Common myeloid progenitor, CD34-positive (primary cell): ENCODE measurements at regions not wholly inside any gene's neighbourhood (a gene's known extent, or its start where the extent isn't known, plus 50 kb on each side); places are given as distances from the start of the nearest gene placed in this dataset.

Experiments
- CTCF ChIA-PET: fragments of 350-600 bp; sonication (Branson Sonifier 250); formaldehyde crosslinking; loops from one replicate; lab custom pipeline; 2021; ENCODE audit warnings: antibody characterized with exemption; lab: Charles Lee
- POLR2A ChIA-PET: fragments of 350-600 bp; sonication (Branson Sonifier 250); formaldehyde crosslinking; loops from one replicate; lab custom pipeline; 2021; ENCODE audit warnings: antibody characterized with exemption; lab: Charles Lee
- DNase-seq, 3 donors: peaks; one replicate each; pipeline versions ENCODE4 v3.0.0 to v3.0.0-alpha.2; 2013
- H3K27ac ChIP-seq, 2 experiments: 1 replicate in 1 of 2; 2 replicates in 1 of 2; pipeline ENCODE4 v1.7.0; 2013; ENCODE audit warnings: inconsistent platforms in 2 of 2, low read length in 2 of 2, mild to moderate bottlenecking in 2 of 2, low read depth in 1 of 2, moderate library complexity in 1 of 2; ENCODE audit not compliant: severe bottlenecking in 2 of 2, insufficient read depth in 1 of 2, poor library complexity in 1 of 2
- H3K27me3 ChIP-seq, 5 experiments: replicated peaks in 2 of 5; 1 replicate in 3 of 5; 2 replicates in 2 of 5; pipeline versions ENCODE4 v1.6.1 to v1.7.0; 2013; ENCODE audit warnings: low read length in 4 of 5, mild to moderate bottlenecking in 2 of 5, moderate library complexity in 2 of 5, inconsistent platforms in 1 of 5; ENCODE audit not compliant: insufficient read depth in 5 of 5, control insufficient read depth in 4 of 5
- H3K36me3 ChIP-seq, 4 experiments: 1 replicate in 2 of 4; 2 replicates in 2 of 4; pipeline versions ENCODE4 v1.6.1 to v1.7.0; 2013; ENCODE audit warnings: low read length in 3 of 4, control low read depth in 1 of 4, mild to moderate bottlenecking in 1 of 4; ENCODE audit not compliant: control insufficient read depth in 4 of 4, insufficient read depth in 4 of 4
- H3K4me1 ChIP-seq, 4 experiments: 1 replicate in 3 of 4; 2 replicates in 1 of 4; pipeline versions ENCODE4 v1.6.1 to v1.7.1; 2013; ENCODE audit warnings: low read length in 3 of 4, mild to moderate bottlenecking in 3 of 4, control low read depth in 1 of 4, inconsistent platforms in 1 of 4, moderate library complexity in 1 of 4; ENCODE audit not compliant: control insufficient read depth in 4 of 4, insufficient read depth in 4 of 4; ENCODE audit errors: control extremely low read depth in 1 of 4
- H3K4me3 ChIP-seq, 7 experiments: 1 replicate in 4 of 7; 2 replicates in 3 of 7; pipeline versions ENCODE4 v1.5.1 to v1.7.0; 2013; ENCODE audit warnings: mild to moderate bottlenecking in 7 of 7, low read length in 6 of 7, moderate library complexity in 6 of 7, inconsistent platforms in 2 of 7, low read depth in 2 of 7, control low read depth in 1 of 7; ENCODE audit not compliant: insufficient read depth in 4 of 7, control insufficient read depth in 1 of 7; ENCODE audit errors: extremely low read depth in 1 of 7
- H3K9me3 ChIP-seq, 5 experiments: 1 replicate in 4 of 5; 2 replicates in 1 of 5; pipeline versions ENCODE4 v1.6.1 to v1.7.1; 2013; ENCODE audit warnings: low read length in 4 of 5, mild to moderate bottlenecking in 2 of 5, inconsistent platforms in 1 of 5, low read depth in 1 of 5, moderate library complexity in 1 of 5; ENCODE audit not compliant: control insufficient read depth in 4 of 5, insufficient read depth in 2 of 5; ENCODE audit errors: control extremely low read depth in 1 of 5
- WGBS: methylation state at CpG from one replicate; pipeline ENCODE4 v1.1.5; 2013; ENCODE audit not compliant: insufficient coverage; 5-methylcytosine and 5-hydroxymethylcytosine counted together

DNA sequence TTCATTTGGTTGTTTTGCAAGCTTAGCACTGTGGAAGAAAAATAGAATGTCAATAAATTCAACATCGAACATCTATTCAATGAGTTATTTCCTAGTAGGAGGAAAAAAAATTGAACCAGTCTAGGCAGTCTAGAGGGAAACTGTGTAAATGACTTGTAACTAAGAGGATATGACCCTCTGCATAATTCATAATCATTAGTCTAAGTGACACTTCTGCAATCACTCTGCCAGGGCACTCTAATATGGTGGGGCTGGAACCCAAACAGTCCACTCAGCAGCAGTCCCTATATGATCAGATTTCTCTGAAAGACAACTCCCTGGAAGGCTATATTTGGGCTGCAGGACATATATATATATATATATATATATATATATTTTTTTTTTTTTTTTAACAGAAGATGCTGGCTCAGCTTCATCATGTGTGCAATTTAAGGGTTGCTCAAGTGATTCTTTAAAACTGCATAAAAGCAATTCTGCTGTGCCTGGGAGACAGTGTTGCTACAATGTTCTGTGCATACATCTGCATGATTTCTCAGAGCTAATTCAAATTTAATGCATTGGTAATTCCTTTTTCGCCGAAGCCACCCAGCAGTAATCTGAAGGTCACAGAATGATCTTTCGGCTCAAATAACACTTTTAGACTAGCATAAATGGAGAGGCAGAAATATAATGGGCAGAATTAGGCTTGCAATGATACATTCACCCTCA is 482.1 kb upstream of the ZNF608 start:
- H3K4me3 ChIP-seq: no peak overlapping the region
- H3K4me1 ChIP-seq: no peaks in the 10 kb centered on the region
- H3K9me3 ChIP-seq: no peaks in the 10 kb centered on the region
- no CpG with 5 or more reads among the region's 4 CpGs for WGBS
- ChIA-PET CTCF (no interaction called here), POLR2A (no interaction called here)
- H3K36me3 ChIP-seq: no peaks in the 10 kb centered on the region
- no peaks in the 10 kb centered on the region for H3K27me3 ChIP-seq
- no peak for DNase-seq
- no peak overlapping the region for H3K27ac ChIP-seq

DNA sequence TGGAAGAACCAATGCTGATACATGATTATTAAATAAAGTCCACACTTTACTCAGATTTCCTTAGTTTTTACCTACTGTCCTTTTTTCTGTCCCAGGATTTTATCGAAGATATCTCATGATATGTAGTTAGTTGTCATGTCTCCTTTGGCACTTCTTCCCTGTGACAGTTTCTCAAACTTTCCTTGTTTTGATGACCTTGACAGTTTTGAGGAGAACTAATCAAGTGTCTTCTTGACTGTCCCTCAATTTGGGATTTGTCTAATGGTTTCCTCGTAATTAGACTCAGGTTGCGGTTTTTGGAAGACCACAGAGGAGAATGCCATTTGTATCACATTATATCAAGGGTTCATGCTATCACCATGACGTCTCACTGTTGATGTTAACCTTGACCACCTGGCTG is 483.1 kb upstream of the ZNF608 start:
- 100% methylated on average over 2 of the region's 4 CpGs for WGBS
- Histone ChIP-seq H3K4me3 (no peak overlapping the region), H3K4me1 (no peaks in the 10 kb centered on the region), H3K27ac (no peak overlapping the region), H3K9me3 (no peaks in the 10 kb centered on the region), H3K36me3 (no peaks in the 10 kb centered on the region), H3K27me3 (no peaks in the 10 kb centered on the region)
- ChIA-PET CTCF (no interaction called here), POLR2A (no interaction called here)
- no peak for DNase-seq

DNA sequence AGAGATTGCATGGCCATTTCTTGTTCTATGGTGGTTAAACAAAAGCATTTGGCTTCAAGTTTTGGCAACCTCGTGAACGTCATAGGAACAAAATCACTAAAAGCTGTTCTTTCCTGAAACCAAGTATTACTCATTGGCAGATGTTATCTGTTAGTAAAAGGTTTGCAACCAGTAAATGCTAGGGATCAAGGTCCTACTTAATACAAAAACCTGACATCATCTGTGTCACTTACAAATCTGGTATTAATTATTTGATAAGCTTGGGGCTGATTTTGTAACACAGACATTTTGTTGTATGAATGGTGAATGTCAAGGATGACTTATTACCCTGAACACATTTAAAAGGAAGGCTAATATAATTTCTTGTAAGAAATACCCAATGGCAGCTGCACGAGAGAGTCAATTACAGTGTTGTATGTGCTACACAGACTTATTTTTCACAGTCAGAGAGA is 486.4 kb upstream of the ZNF608 start:
- no peak for DNase-seq
- no CpG with 5 or more reads among the region's 3 CpGs for WGBS
- Histone ChIP-seq H3K9me3 (no peaks in the 10 kb centered on the region), H3K27ac (no peak overlapping the region), H3K27me3 (no peaks in the 10 kb centered on the region), H3K4me3 (no peak overlapping the region), H3K4me1 (no peaks in the 10 kb centered on the region), H3K36me3 (no peaks in the 10 kb centered on the region)
- CTCF ChIA-PET: no interaction called here
- POLR2A ChIA-PET: no interaction called here

DNA sequence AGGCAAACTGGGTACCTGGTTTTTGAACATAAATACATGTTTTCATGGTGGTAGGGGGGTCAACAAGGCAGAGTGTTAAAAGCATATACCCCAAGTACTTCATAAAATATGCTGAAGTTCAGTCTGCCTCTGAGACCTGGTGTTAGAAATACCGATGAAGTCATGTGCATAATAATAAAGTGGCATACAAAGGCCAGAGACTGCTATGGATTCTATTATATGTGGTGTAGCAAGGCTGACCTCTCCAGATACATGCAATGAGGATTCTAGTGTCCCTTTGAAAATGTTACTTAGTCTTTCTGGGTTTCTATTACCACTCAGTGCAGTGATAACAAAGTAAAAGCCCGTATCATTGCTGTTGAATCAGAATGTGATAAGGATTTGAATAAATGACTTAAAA is 487.5 kb upstream of the ZNF608 start:
- H3K4me3 ChIP-seq: no peak overlapping the region
- no peaks in the 10 kb centered on the region for H3K9me3 ChIP-seq
- no peaks in the 10 kb centered on the region for H3K27me3 ChIP-seq
- no peaks in the 10 kb centered on the region for H3K4me1 ChIP-seq
- no peak for DNase-seq
- WGBS: 100% methylated on average over 1 of the region's 2 CpGs
- CTCF ChIA-PET: no interaction called here
- no peak overlapping the region for H3K27ac ChIP-seq
- POLR2A ChIA-PET: interaction anchor here (0.6 kb wide), 1 partner anchor 407 kb away, joined by 3 read pairs; no protein-coding TSS in a partner anchor
- no peaks in the 10 kb centered on the region for H3K36me3 ChIP-seq

DNA sequence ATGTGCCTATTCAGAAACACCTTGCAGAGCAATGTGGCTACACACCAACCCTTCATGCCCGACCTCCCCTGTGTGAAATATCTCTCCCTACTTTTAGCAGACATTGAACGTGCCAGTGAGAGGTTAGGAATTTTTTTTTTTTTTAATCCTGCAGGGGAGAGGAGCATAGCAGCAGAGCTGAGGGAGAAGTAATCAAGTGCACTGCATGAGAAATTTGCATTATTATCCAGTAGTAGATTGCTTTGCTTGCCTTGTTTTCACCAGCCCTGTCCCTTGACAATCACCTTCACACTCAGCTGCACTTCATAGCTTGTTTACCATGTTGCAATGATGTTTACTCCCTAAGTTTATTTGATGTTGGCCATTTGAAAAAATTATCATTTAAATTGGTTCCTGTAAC is 489.6 kb upstream of the ZNF608 start:
- CTCF ChIA-PET: no interaction called here
- WGBS: 100% methylated on average over 1 of the region's 2 CpGs
- Histone ChIP-seq H3K27ac (no peak overlapping the region), H3K4me1 (no peaks in the 10 kb centered on the region), H3K4me3 (no peak overlapping the region), H3K9me3 (no peaks in the 10 kb centered on the region), H3K36me3 (no peaks in the 10 kb centered on the region), H3K27me3 (no peaks in the 10 kb centered on the region)
- no peak for DNase-seq
- POLR2A ChIA-PET: no interaction called here

DNA sequence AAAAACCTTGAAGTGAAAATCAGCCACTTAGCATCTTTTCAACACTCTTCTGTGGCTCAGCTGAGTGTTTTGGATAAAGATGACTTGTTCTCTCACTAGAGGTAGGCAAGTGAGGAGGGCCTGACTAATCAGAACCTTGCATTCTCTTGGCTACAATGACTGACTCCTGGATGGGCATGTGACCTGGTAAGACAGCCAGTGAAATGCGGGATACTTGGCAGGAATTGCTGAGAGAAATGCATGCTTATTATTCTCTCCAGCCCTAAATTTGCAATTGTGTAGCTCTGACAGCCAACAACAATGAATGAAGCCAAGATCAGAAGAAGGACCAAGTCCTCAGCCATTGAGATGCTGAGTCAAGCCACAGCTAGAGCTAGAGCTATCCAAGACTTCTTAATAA is 490.5 kb upstream of the ZNF608 start:
- WGBS: no CpG with 5 or more reads among the region's 1 CpG
- DNase-seq: no peak
- ChIA-PET CTCF (no interaction called here), POLR2A (no interaction called here)
- H3K36me3 ChIP-seq: no peaks in the 10 kb centered on the region
- no peak overlapping the region for H3K4me3 ChIP-seq
- H3K27ac ChIP-seq: no peak overlapping the region
- no peaks in the 10 kb centered on the region for H3K9me3 ChIP-seq
- no peaks in the 10 kb centered on the region for H3K27me3 ChIP-seq
- H3K4me1 ChIP-seq: no peaks in the 10 kb centered on the region

DNA sequence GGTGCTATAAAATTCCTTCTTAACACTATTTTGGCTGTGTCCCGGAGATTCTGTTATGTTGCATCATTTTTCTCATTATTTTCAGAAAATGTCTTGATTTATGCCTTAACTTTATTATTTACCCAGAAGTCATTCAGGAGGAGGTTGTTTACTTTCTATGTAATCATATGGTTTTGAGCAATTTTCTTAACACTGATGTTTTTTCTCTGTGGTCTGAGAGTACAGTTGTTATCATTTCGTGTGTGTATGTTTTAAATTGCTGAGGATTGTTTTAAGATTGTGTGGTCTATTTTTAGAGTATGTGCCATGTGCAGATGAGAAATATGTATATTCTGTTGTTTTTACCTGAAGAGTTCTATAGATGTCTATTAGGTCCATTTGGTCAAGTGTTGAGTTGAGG is 498.1 kb upstream of the ZNF608 start:
- WGBS: no CpG with 5 or more reads among the region's 2 CpGs
- H3K4me3 ChIP-seq: no peak overlapping the region
- no peaks in the 10 kb centered on the region for H3K9me3 ChIP-seq
- no peaks in the 10 kb centered on the region for H3K36me3 ChIP-seq
- H3K27ac ChIP-seq: no peak overlapping the region
- ChIA-PET CTCF (no interaction called here), POLR2A (no interaction called here)
- DNase-seq: no peak
- H3K4me1 ChIP-seq: no peaks in the 10 kb centered on the region
- no peaks in the 10 kb centered on the region for H3K27me3 ChIP-seq
